Activated CD4-positive, alpha-beta T cell treated with anti-CD3 and anti-CD28 coated beads, Interleukin-10, Interleukin-2, amounts not matched to agents 100 ng/mL and 50 ng/mL, durations not matched to agents 16 hours and 8 hours (primary cell): ENCODE measurements at regions not wholly inside any gene's neighbourhood (a gene's known extent, or its start where the extent isn't known, plus 50 kb on each side); places are given as distances from the start of the nearest gene placed in this dataset.
A peak's percentile ranks its signal among the peaks of the same experiment; 100 is the strongest.

Experiments
- DNase-seq: peaks from one replicate; pipeline ENCODE4 v3.0.0-alpha.2; 2020

DNA sequence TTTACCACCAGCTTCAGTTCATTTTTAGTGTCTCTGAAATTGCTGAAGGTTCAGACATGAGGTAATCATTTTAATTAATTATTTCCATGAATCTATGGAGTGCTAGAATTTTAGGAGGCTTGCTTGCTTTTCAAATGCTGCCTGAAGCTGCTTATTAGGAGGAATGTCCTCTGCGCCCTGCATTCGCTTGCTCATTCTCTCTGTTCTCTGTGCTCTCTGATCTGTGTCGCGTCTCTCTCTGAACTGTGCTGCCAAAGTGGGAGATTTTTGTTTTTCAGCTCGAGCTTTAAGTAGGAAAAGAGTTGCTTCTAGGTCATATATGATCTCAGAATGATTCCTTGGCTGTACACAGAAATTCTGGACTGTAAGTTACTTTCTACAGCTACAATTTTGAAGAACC is 101.7 kb upstream of the PRR16 start:
- DNase-seq = no peak

DNA sequence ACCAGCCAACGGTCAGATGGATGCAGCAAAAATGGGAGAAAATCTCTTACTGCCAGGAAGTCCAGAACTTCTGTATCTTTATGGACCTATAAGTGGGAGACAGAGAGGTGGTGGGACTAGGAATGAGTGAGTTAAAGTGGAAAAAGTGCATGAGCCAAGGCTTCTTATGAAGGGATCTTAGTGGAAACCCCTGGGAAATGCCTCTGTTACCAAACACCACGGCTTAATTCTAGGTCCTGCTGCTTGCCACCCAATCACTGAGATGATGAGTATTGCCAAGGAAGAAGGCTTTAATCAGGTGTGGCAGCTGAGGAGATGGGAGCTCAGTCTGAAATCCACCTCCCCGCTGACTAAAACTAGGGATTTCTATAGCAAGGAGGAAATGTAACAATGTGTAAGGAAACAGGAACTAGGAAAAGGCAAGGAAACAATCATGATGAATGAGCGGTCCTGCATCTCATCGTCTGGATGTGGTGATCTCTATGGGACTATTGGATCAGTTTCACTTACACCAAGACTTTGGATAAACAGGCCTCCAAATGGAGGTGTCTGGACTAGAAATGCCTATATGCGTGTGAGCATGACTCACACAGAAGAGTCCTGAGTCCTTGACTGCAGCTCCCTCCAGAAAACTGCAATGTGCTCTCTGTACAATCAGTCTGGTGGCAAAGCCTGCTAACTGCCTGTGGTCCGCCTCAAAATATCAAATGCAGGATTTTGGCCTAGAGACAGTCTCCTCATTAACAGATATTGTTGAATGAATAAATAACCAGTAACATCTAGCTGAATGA is 98.2 kb upstream of the PRR16 start:
- DNase-seq = no peak

DNA sequence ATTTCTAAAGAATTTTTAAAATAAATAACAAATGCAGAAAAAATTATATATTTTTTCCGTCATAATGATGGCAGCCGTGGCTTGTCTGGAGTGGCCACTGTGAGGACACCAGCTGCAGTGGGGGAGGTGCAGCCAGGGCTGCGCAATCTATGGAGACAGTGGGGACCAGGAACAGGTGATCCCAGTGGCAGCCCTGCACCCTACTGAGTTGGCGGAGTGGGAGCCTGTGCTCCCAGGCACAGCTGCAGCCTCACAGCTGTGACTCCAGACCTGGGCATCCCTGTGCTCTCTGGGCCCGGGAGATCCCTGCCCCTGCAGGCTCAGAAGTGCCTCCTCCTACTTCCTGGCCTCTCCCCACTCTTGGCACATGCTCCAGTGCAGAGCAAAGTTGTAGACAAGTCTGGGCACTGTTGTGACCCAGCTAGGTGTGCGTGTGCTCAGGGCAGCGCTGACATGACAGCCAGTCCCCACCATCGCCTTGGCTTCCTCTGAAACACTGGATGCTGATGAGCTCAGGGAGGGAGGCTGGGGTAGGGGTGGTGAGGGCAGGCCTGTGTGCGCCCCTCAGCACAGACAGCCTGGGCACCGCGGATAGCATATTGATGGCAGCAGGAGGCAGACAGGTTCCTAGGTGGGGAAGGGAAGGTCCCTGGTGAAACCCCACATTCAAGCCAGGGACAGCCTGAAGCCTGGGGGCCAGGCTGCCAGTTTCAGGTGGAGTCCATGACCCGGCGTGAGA is 96.0 kb upstream of the PRR16 start:
- no peak for DNase-seq

DNA sequence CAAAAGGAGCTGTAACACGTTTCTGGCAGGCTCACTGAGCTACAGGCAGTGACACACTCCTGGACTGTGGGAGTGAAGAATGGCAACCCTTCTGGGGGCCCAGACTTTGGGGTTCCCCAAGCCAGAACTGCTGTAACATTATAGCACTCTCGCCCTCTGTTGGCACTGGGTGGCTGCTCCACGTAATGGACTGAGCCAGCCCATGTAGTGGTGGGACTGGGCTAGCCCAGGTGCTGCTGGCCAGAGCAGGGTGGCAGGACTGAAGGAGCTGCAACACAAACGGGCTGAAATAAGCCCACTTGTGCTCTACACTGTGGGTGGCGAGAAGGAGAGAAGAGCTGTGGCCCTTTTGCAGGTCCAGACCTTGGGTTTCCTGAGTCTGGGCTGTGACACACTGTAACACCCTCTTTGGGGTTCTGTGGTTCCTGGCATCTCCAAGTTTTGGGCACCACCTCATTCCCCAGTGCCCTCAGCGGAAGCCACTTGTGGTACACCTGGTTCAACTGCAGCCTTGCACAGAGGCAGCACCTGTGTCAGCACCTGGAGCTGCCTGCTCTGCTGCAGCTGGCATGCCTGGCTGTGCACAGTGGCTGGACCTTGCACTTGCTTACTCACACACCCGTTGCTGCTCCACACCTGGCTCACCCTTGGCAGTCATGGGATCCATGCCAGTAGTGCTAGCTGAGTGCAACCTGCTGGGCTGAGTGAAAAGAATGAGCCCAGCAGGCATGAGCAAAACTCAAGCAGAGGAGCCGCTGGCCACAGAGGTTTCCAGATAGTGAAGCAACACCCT is 95.0 kb upstream of the PRR16 start:
- no peak for DNase-seq

DNA sequence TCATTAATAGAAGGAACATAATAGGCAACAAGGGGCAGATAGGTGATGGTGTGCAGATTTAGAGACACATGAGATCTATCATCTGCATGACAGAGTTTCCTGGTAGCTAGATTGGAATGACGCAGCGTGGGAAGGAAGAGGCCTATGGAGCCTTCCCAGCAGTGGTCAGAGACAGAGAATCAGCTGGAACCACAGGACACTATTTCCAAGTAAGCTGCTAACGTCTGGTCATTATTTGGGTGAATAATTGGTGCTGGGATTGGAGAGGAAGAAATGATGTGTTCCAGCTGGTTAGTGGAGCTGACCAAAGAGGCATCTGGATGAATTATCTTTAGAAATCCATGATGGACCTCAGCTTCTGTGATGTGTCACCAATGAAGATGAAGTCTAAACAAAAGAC is 91.2 kb upstream of the PRR16 start:
- no peak for DNase-seq

DNA sequence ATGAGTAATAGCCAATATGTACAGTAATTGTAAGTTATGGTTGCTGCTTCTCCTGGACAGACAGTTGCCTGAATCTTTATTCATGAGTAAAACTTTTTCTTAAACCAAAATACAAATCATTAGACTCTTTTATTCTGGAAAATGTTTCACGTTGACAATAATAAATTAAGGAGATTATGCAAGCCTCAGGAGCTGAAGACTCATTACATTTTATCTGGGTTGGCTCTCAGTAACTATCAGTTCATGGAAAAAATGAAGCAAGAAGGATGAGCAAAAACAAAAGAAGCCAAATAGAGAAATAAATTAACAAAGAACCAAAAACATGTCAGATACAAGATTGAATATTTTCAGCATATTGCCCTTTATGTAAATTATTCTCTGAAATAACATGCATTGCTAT is 88.9 kb upstream of the PRR16 start:
- no peak for DNase-seq

DNA sequence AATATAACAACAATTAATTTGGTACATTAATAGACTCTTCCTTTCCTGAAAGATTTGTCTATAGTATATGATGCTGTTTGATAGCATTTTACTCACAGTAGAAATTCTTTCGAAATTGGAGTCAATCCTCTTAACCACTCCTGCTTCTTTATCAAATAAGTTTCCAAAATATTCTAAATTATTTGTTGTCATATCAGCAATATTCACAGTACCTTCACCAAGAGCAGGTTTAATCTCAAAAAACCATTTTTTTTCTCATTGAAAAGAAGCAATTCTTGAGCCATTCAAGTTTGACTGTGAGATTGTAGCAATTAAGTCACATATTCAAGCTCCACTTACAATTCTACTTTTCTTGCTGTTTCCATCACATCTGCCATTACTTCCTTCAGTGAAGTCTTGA is 83.5 kb upstream of the PRR16 start:
- no peak for DNase-seq

DNA sequence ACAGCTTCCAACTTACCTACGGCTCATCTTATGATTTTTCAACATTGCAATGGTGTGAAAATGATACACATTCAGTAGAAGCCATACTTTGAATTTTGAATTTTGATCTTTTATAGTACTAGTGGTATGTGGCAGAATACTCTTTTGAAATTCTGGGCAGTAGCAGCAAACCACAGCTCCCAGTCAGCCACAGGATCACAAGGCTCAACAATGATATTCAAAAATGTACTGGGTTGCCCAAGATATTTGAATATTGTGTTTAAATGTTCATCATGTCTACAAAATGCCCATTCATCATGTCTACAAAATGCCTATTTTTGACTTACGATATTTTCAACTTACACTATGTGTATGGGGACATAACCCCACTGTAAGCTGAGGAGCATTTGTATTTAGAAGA is 81.3 kb upstream of the PRR16 start:
- no peak for DNase-seq

DNA sequence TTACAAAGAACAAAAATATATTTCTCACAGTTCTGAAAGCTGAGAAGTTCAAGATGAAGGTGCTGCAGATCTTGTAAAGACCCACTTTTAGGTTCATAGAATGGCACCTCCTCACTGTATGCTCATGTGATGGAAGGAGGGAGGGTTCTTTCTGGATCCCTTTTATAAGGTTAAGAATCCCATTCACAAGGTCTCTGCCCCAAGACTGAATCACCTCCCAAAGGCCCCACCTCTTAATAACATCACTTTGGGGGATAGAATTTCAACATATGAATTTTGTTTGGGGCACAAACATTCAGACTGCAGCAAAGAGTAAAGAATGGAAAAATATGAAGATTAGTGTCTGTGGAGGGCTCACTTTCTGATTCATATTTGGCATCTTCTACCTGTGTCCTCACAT is 77.1 kb upstream of the PRR16 start:
- DNase-seq = no peak

DNA sequence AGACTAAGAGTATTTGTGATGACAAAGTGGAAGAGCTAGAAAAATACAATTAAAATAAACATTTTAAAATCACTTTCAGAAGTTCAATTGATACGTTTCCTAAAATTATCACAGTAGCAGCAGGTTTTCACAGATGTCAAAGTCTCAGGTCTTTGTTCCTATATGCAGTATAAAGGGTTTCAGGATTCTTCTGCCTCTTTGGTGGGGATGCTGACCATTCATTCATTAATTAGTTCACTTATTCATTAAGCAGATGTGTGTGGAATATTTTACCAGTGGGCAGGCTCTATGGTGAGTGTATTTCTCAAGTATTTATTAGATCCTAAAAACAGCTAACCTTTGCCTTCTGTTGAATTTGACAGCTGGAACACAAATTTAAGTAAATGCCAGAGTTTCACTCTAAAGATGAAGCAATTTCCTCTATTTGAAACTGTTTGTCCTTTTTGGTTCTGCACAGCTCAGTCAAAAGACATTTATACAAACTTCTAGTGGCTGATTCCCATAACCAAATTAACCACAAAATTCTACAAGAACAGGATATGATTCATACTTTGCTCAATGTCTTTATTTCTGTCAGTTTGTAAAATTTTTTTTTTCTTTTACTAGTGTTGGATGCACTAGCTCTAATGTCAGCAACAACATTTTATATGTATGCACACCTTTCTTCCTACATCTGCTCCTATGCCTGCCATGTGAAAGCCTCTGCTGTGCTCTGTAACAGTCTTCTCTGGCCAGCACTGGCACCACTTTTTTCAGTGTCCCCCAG is 75.9 kb upstream of the PRR16 start:
- peak; percentile 49 for DNase-seq

DNA sequence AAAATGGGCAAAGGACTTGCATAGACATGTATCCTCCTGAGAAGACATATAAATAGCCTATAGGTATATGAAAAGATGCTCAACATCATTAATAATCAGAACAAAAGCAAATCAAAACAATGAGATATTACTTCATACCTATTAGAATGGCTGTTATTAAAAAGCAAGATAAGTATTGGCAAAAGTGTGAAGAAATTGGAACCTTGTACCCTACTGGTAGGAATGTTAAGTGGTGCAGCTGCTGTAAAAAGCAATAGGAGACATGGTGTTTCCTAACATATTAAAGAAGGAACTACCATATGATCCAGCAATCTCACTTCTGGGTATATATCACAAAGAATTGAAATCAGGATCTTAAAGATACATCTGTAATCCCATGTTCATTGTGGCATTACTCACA is 69.8 kb upstream of the PRR16 start:
- DNase-seq = no peak

DNA sequence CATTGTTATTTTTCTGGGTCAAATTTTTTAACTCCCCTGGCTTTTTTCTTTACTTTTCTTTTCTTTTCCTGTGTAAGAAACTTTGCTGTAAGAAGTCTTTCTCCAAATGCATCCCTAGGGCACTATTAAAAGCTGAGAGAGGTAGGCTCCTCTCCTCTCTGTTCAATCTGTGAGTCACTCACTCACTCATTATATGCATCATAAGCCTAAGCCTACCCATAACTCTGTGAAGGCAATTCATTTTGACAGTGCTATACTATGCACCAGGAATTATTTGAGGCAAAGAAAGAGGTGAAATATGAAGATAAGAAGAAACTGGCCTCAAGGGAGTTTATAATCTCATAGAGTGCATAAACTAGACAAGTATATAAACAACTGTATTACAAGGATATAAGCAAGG is 67.9 kb upstream of the PRR16 start:
- DNase-seq = no peak

DNA sequence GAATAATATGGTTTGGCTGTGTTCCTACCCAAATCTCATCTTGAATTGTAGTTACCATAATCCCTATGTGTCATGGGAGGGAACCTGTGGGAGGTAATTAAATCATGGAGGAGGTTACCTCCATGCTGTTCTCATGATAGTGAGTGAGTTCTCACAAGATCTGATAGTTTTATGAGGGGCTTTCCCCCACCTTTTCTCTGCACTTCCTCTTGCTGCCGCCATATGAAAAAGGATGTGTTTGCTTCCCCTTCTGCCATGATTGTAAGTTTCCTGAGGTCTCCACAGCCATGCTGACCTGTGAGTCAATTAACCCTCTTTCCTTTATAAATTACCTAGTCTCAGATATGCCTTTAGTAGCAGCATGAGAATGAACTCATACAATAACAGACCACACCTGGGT is 63.7 kb upstream of the PRR16 start:
- no peak for DNase-seq

DNA sequence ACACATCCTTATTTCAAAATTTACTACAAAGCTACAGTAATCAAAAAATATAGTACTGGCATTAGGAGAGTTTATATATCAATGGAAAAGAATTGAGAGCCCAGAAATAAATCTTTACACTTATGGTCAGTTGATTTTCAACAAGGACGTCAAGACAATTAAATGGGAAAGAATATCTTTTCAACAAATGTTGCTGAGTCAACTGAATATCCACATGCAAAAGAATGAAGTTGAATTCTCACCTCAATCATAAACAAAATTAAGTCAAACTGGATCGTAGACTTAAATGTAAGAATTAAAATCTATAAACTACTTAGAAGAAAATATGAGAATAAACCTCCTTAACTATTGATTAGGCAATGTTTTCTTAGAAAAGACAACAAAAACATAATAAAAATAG is 61.5 kb upstream of the PRR16 start:
- DNase-seq = no peak

DNA sequence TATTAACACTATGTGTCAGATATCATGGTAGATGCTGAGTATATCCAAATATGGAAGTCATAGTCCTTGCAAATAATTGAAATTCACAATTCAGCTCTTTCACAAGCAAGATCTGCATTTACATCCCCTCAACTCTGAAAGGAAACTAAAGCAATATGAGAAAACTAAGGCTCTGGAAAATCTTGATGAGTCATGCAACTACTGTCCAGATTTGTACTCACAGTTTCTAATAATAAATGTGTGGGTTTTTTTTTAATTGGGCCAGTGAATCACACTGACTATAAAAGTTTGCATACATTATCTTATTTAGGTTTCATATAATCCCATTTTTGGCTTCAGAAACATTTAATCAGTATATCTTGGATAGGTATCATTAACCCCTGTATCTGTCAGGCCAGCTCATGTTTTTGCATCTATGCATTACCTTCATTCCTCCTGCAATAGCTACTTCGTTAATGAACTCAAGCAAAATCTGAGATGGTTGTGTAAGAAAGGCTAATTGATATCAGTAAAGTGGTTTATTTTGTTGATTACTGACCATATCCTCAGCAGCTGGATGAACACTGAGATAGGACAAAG is 58.7 kb upstream of the PRR16 start:
- no peak for DNase-seq

DNA sequence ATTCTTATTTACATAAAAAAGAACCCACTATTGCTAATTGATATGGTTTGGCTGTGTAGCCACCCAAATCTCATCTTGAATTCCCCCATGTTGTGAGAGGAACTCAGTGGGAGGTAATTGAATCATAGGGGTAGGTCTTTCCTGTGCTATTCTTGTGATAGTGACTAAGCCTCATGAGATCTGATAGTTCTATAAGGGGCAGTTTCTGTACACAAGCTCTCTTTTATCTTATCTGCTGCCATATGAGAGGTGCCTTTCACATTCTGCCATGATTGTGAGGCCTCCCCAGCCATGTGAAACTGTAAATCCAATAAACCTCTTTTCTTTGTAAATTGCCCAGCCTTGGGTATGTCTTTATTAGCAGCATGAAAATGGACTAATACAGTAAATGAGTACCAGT is 58.2 kb upstream of the PRR16 start:
- no peak for DNase-seq

DNA sequence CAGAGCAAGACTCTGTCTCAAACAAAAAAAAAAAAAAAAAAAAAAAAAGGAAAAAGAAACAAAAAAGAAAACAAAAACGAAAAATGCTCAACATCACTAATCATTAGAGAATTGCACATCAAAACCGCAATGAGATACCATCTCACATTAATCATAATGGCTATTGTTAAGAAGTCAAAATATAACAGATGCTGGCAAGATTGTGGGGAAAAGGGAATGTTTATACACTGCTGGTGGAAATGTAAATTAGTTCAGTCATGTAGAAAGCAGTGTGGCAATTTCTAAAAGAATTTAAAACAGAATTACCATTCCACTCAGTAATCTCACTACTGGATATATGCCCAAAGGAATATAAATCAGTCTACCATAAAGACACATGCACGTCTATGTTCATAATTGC is 50.4 kb upstream of the PRR16 start:
- DNase-seq = no peak
